Upper lobe of left lung (tissue), 4 donors: ENCODE measurements at regions not wholly inside any gene's neighbourhood (a gene's known extent, or its start where the extent isn't known, plus 50 kb on each side); places are given as distances from the start of the nearest gene placed in this dataset.

Source experiments
- POLR2A ChIP-seq, 4 donors: fragments of 450-650 bp; IDR thresholded peaks; one replicate each; pipeline ENCODE4 v1.5.1; 2016 to 2017; ENCODE audit warnings: antibody characterized with exemption in 4 of 4, mild to moderate bottlenecking in 2 of 4
- TF ChIP-seq, protein P1 (sequence below), 6 experiments: fragments of 450-650 bp in 4 of 6; fragments of 200-600 bp in 2 of 6; sonication (generic) in 2 of 6; IDR thresholded peaks; one replicate each; pipeline ENCODE4 v1.5.1; 2016 to 2019; ENCODE audit warnings: antibody characterized with exemption in 6 of 6

- TF ChIP-seq POLR2A (IDR thresholded peaks at IDR 0.05): no peak
- TF ChIP-seq, protein P1, sequence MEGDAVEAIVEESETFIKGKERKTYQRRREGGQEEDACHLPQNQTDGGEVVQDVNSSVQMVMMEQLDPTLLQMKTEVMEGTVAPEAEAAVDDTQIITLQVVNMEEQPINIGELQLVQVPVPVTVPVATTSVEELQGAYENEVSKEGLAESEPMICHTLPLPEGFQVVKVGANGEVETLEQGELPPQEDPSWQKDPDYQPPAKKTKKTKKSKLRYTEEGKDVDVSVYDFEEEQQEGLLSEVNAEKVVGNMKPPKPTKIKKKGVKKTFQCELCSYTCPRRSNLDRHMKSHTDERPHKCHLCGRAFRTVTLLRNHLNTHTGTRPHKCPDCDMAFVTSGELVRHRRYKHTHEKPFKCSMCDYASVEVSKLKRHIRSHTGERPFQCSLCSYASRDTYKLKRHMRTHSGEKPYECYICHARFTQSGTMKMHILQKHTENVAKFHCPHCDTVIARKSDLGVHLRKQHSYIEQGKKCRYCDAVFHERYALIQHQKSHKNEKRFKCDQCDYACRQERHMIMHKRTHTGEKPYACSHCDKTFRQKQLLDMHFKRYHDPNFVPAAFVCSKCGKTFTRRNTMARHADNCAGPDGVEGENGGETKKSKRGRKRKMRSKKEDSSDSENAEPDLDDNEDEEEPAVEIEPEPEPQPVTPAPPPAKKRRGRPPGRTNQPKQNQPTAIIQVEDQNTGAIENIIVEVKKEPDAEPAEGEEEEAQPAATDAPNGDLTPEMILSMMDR (IDR thresholded peaks at IDR 0.05): no peak
Measured at GRCh38 chr9:27829621-27830020, 256.3 kb upstream of the C9orf72 start.
